ENCODE measurements at regions not wholly inside any gene's neighbourhood (a gene's known extent, or its start where the extent isn't known, plus 50 kb on each side); places are given as distances from the start of the nearest gene placed in this dataset.

- no peak for TF ChIP-seq CTCF (IDR thresholded peaks at IDR 0.05 in 8 of 11, conservative IDR thresholded peaks at IDR 0.05 in 3 of 11)
- TF ChIP-seq POLR2A (IDR thresholded peaks at IDR 0.05) = no peak
- no peak for TF ChIP-seq POLR2AphosphoS5 (IDR thresholded peaks at IDR 0.05)
Measured at GRCh38 chr7:106471686-106472440, 187.1 kb upstream of the NAMPT start.

All from spleen (tissue), 7 donors.